Gastroesophageal sphincter (tissue), 3 donors: ENCODE measurements at regions not wholly inside any gene's neighbourhood (a gene's known extent, or its start where the extent isn't known, plus 50 kb on each side); places are given as distances from the start of the nearest gene placed in this dataset.

Experiments
- CTCF ChIP-seq, 4 experiments: fragments of 200-600 bp in 2 of 4; fragments of 450-650 bp in 2 of 4; sonication (generic) in 1 of 4; IDR thresholded peaks; one replicate each; pipeline ENCODE4 v1.5.1; 2017 to 2019; ENCODE audit warnings: antibody characterized with exemption in 4 of 4, mild to moderate bottlenecking in 2 of 4, moderate library complexity in 2 of 4
- EP300 ChIP-seq: sonication (generic); formaldehyde crosslinking; IDR thresholded peaks from one replicate; pipeline ENCODE4 v1.6.1; 2017; ENCODE audit warnings: antibody characterized with exemption, mild to moderate bottlenecking
- POLR2A ChIP-seq, 2 donors: fragments of 450-650 bp; IDR thresholded peaks; one replicate each; pipeline ENCODE4 v1.6.1; 2017; ENCODE audit warnings: antibody characterized with exemption in 2 of 2, mild to moderate bottlenecking in 2 of 2, moderate library complexity in 1 of 2
- POLR2AphosphoS5 ChIP-seq: sonication (generic); formaldehyde crosslinking; IDR thresholded peaks from one replicate; pipeline ENCODE4 v1.6.1; 2017; ENCODE audit warnings: antibody characterized with exemption

DNA sequence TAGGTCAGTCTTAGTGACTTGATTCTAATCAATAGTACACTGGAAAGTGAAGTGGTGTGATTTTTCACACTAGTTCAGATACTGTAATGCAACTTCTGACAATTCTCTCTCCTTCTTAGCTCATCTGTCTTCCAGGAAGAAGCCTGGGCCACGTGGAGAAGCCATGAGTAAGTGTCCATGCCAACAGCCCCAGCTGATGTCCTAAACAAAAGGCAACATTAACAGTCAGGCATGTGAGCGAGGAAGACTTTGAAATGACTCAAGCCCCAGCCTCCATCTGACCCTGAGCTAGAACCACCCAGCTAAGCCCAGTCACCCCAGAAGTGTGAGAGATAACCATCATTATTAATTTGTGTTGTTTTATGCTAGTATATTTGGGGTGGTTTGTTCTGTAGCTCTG, 115.7 kb upstream of the MAGEB16 start:
- TF ChIP-seq POLR2A (IDR thresholded peaks at IDR 0.05) (no peak), CTCF (IDR thresholded peaks at IDR 0.05) (no peak), POLR2AphosphoS5 (no peak), EP300 (no peak)
